ENCODE measurements at regions not wholly inside any gene's neighbourhood (a gene's known extent, or its start where the extent isn't known, plus 50 kb on each side); places are given as distances from the start of the nearest gene placed in this dataset.

GRCh38 chr2:215528555-215528954, 92.7 kb upstream of the FN1 start:
- DNase-seq, result no peak

DNA sequence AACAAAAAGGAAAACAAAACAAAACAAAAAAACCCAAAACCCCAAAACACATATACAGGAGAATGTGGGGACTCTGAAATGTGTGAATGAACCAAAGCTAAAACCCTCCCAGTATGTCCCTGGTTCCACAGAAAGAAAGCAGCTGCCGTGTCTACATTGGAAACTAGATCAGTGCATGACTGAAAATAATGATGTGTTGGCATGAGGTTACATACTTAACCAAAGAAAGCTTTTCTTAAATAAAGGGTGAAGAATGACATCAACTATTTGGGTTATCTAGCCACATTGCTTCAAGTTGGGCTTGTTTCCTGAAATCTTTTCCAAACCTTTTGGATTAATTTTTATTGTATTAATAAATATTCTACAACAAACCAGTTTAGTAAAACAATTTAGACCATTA, 91.9 kb upstream of the FN1 start:
- no peak for DNase-seq

GRCh38 chr2:215526341-215526740, 90.5 kb upstream of the FN1 start:
- no peak for DNase-seq

DNA sequence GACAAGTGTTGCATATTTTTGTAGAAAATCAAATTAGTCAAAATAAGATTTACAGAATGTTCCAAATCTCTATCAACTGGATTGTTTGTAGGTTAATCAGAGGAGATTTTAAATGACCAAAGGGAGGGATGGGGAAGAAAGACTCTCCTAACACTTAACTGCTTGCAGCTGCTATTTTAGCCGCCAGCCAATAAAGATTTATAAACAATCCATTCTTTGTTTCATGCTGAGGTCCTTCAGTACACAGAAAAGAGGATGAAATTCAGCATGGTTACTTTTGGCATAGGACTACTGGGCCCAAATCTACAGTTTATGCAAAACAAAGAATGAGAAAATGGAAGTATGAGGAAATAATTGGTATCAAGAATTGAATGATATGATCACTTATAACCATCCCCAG, 86.4 kb upstream of the FN1 start:
- DNase-seq, result no peak

DNA sequence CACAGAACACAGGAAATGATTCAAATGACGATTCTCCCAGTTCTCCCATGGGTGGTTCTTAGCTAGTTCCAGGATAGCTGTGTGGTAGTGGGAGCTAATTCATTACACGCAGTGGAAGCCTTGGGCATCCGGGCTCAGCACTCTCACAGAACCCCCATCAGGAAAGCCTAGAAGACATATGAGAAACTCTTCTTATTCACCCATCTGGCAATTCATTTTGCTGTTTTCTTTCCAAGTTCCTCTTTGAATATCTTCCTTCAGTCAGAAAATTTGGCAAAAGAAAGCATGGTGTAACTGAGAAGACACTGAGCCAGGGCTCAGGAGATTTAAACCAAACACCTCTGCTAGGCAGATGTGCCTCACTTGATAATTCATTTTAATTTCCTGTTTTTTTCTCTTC, 85.2 kb upstream of the FN1 start:
- no peak for DNase-seq

- DNase-seq, result no peak
These were observed 81.5 kb upstream of the FN1 start for GRCh38 chr2:215517391-215517790.

GRCh38 chr2:215514516-215514915, 78.6 kb upstream of the FN1 start:
- DNase-seq, result no peak

GRCh38 chr2:215511454-215512346, 75.8 kb upstream of the FN1 start:
- no peak for DNase-seq

- DNase-seq, result no peak
These were observed 72.0 kb upstream of the FN1 start for GRCh38 chr2:215507836-215508235.

DNA sequence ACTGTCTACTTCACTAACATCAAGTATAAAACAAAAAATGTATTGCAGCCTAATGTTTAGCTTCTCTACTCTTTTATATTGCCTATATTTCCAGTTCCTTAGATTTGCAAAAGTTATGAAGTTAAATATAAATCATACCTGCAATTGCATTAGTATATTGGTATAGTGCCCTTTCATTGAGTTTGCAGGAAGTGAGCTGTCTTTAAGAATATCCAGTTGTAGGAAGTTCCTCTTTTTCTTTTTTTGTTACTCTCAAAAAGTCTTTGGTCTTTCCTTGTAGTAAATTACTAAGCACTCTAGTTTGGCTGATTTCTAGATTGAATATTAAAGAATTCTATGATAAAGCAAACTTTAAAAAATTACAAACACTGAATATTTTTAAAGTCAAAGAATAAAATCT, 71.3 kb upstream of the FN1 start:
- DNase-seq, result no peak

- DNase-seq, result no peak
These were observed 70.7 kb upstream of the FN1 start for GRCh38 chr2:215506604-215506990.

GRCh38 chr2:215505044-215505786, 69.3 kb upstream of the FN1 start:
- no peak for DNase-seq

- DNase-seq, result no peak
These were observed 68.7 kb upstream of the FN1 start for GRCh38 chr2:215504547-215504946.

DNA sequence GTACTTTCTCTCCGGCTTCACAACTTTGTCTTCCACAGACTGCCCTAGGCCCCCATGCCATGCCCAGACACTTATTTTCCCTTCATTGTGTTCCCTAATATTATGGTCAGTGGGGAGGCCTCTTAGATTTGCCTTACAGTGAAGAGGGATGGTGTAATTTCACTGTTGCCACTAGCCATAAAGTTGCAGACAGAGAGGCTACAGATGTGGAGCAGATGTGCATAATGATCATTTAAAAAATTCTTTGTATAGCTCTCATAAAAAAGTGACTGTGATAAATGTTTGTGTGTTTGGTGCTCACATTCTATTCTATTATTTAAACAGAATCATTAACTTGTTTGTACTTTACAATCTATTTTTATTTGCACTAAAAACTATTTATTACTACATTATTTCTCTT, 67.5 kb upstream of the FN1 start:
- DNase-seq, result no peak

DNA sequence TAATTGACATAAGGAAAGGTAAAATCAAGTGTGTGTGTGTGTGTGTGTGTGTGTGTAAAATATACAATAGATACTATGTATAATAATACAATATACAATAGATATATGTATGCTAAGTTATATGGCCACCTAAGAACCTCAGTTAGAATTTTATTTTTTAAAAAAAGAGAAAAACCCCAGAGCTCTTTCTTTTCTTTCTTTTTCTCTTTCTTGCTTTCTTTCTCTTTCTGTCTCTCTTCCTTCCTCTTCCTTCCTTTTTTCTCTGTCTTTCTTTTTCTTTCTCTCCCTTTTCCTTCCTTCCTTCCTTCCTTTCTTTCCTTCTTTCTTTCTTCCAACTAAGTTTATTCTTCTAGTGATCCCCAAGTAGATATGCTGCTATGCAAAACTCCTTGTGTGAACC, 64.6 kb upstream of the FN1 start:
- DNase-seq, result no peak

GRCh38 chr2:215499331-215499730, 63.5 kb upstream of the FN1 start:
- no peak for DNase-seq

DNA sequence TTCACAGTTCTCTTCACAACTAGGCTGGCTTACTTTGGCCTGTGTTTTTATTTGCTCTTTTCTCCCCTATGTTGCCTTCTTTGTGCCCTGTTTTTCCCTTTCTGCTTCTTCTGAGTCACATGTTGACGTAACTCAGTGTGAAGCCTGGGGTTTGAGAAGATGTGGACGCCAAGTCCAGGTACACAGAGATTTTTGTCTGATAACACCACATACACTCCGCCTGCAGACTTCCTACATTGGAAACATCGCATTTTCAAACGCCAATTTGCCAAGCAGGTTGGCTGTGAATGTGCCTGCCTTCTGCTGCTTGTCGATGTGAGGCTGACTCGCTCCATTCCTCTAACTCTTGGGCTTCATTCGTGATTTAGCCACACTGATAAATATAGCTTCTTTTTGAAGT, 62.6 kb upstream of the FN1 start:
- no peak for DNase-seq

GRCh38 chr2:215493376-215493775, 57.5 kb upstream of the FN1 start:
- DNase-seq, result no peak

GRCh38 chr2:215489288-215489848, 53.5 kb upstream of the FN1 start:
- DNase-seq, result no peak

- DNase-seq, result no peak
These were observed 51.1 kb upstream of the FN1 start for GRCh38 chr2:215487002-215487372.

DNA sequence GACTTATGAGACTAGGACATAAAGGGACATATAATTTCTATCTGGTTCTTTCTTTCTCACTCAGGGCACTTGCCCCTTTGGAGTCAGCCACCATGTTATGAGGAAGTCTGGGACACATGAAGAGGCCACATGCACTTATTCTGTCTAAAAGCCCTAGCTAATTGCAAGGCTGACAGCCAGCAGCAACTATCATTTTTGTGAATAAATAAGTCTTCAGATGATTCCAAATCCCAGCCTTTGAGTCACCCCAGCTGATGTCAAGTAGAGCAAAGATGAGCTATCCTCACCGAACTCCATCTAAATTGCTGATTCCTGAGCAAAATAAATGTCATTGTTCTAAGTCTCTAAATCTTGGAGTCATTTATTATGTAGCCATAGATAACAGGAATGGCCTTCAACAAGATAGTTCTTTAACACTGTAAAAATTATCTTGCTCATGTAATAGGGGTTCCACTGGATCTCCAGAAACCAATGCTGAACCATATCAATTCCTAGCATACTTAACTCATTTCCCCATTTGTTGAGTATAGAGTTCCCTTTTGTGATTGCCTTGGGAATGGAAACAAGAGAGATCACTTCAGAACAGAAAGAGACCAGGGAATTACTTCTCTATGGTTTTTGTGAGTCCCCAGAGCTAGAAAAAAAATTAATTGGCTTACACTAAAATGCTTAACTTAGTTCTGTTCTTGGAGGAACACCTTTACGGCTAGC, 50.6 kb upstream of the FN1 start:
- no peak for DNase-seq
